GM20431 (cell line): ENCODE measurements at regions not wholly inside any gene's neighbourhood (a gene's known extent, or its start where the extent isn't known, plus 50 kb on each side); places are given as distances from the start of the nearest gene placed in this dataset.
"Not testable (repeated sequence)": the region's sequence is repeated elsewhere in the genome, so short reads cannot be mapped to it uniquely, and the experiment has no call there.

Experiments used
- in situ Hi-C: fragments of 300-500 bp; cut with MseI, MboI; formaldehyde crosslinking; loops from one replicate; pipeline ENCODE4 v1.15.0; 2020; ENCODE audit warnings: low sequenced_read_pairs; ENCODE audit not compliant: unreplicated experiment

GRCh38 chr6:121732641-121733040, 297.2 kb downstream of the GJA1 start:
- in situ Hi-C loops = no loop called here

GRCh38 chr6:121733234-121733633, 297.8 kb downstream of the GJA1 start:
- in situ Hi-C loops = no loop called here

GRCh38 chr6:121740188-121740587, 304.7 kb downstream of the GJA1 start:
- in situ Hi-C loops = not testable (repeated sequence)

GRCh38 chr6:121743691-121744090, 308.2 kb downstream of the GJA1 start:
- in situ Hi-C loops = no loop called here

GRCh38 chr6:121748376-121748775, 312.9 kb downstream of the GJA1 start:
- in situ Hi-C loops = no loop called here

- in situ Hi-C loops = no loop called here
These were observed 313.4 kb downstream of the GJA1 start for GRCh38 chr6:121748850-121749249.

GRCh38 chr6:121755485-121755884, 320.0 kb downstream of the GJA1 start:
- in situ Hi-C loops = no loop called here

GRCh38 chr6:121756666-121757065, 321.2 kb downstream of the GJA1 start:
- in situ Hi-C loops = no loop called here

GRCh38 chr6:121759370-121759769, 323.9 kb downstream of the GJA1 start:
- in situ Hi-C loops = no loop called here

- in situ Hi-C loops = no loop called here
These were observed 324.7 kb downstream of the GJA1 start for GRCh38 chr6:121760191-121760590.

GRCh38 chr6:121760745-121761144, 325.3 kb downstream of the GJA1 start:
- in situ Hi-C loops = no loop called here

GRCh38 chr6:121764493-121764892, 329.0 kb downstream of the GJA1 start:
- in situ Hi-C loops = no loop called here

- in situ Hi-C loops = no loop called here
These were observed 329.6 kb downstream of the GJA1 start for GRCh38 chr6:121765060-121765459.

GRCh38 chr6:121767211-121767610, 331.8 kb downstream of the GJA1 start:
- in situ Hi-C loops = no loop called here

GRCh38 chr6:121770943-121771342, 335.5 kb downstream of the GJA1 start:
- in situ Hi-C loops = no loop called here

GRCh38 chr6:121771937-121772720, 336.7 kb downstream of the GJA1 start:
- in situ Hi-C loops = no loop called here

- in situ Hi-C loops = no loop called here
These were observed 340.6 kb downstream of the GJA1 start for GRCh38 chr6:121776054-121776453.

GRCh38 chr6:121780325-121781321, 345.2 kb downstream of the GJA1 start:
- in situ Hi-C loops = no loop called here

GRCh38 chr6:121791396-121792315, 356.2 kb downstream of the GJA1 start:
- in situ Hi-C loops = no loop called here

- in situ Hi-C loops = no loop called here
These were observed 359.2 kb downstream of the GJA1 start for GRCh38 chr6:121794630-121795029.
